Amniotic stem cell (primary cell): ENCODE measurements at regions not wholly inside any gene's neighbourhood (a gene's known extent, or its start where the extent isn't known, plus 50 kb on each side); places are given as distances from the start of the nearest gene placed in this dataset.

Experiments used
- DNase-seq: peaks from one replicate; lab custom pipeline; 2025; lab: John Stamatoyannopoulos, UW

DNA sequence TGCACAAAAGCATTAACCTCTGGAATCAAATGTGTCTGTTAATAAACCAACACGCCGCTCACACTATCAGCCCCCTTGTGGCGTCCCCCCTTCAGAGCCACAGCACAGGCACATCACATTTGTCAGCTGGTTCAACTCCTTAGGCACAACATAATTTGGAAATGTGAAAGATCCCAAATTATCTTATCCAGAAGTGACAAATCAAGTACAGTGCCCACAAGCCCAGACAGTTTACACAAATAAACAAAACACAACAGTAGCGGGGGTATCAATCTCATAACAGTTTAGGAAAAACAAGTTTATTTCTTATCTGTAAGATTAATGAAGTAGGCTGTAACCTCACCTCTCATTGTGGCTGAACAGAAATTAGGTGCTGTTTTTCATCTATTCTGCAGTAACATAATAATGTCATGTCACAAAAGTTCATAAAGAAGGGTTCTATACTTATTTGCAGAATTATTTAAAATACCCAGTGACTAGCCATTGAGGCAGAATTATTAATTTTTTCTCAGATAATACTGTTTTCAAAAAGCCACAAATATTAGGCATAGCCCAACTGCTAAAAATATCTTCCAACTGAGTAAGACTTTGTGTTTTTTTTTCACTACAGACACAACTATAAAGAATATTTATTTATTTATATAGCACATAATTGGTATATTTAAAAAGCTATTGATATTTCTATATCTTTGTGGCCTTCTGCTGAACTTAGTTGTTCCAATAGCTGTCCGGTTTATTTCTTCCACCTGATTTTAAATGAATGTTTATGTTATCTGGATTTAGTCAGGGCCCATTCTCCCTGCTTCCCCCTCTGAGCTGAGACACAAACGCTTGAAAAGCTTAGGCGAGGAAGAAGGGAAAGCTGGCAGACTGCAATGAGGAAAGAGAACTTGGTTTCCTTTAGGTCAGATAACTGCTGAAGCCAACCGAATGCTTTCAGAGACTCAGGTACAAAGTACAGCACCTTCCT lies 214.7 kb downstream of the QDPR start:
- no peak for DNase-seq

DNA sequence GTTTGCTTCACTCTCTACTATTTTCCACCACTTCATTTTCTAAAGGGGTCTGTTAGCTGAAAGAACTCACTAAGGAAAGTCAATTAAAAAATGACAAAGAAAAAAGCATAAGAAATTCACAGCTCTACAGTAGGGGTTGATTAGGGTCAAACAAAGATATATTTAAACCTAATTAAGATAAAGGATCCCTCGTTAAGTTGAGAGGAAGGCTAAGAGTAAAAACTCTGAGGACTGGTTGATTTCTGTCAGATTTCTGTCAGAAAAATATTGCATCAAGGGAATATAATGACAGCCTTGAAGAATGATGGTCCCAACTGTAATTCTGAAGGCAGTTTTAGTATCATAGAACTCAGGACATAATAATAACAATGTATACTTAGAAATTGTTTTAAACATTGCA lies 218.0 kb downstream of the QDPR start:
- no peak for DNase-seq

DNA sequence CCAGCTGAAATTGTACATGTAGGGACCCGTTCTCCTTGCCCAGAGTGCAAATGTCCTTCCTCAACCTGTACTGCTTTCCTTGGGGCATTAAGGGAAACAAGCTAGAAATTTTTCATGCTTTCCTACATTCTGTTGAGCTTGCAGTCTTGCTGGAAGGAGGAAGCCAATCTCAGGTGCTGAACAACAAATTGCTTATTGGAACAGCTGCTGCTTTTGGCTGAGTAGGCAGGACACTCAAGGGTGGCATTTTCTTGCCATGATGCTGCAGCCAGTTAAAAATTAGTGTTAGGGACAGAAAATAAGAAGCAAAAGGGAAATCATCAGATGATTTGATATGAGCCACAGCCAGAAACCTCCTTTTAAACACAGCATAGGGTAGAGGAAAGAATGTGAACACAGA lies 223.7 kb downstream of the QDPR start:
- no peak for DNase-seq

DNA sequence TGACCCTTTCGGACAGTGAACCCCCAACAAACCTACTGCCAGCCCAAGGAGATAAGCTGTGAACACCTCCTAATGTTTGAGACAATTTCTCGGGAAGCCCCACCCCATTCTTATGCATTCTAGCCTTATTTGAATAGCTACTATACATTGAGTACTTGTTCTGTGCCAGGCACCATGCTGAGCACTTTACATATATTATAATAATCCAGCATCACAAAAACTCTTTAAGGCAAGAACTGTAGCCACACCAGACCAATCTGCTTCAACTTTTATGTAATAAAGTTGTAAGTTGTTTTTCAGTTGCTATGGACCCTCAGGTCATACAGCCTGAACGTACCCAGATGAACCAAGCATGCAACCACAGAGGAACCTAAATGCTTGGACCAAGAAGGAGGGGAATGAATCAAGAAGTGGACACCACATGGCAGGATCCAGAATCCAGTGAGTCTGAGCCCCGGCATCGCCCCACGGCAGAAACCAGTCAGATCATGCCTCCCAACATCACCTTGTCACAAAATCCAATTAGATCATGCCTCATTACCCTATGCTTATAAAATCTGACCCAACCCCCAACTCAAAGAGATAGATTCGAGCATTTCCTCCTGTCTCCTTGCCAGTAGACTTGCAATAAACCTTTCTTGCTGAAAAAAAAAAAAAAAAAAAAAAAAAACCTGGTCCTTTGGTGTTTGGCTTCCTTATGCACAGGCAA lies 225.0 kb downstream of the QDPR start:
- DNase-seq = no peak

DNA sequence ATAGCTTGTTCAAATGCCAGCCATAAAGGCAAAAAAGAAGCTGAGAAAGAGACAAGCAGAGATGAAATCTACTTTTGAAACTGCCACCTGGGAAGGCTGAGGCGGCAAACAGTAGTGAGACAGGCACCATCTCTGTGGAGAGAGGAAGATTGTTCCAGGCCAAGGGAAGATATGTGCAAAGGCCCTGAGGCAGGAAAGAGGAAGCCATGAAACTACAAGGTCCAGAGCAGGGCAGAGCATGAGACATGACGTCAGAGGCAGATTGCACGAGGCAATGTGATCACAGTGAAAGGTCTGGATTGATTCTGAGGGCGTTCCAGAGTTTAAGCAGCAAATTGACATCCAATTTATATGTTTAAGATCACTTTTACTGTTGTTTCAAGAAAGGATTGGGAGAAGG lies 226.1 kb downstream of the QDPR start:
- no peak for DNase-seq

DNA sequence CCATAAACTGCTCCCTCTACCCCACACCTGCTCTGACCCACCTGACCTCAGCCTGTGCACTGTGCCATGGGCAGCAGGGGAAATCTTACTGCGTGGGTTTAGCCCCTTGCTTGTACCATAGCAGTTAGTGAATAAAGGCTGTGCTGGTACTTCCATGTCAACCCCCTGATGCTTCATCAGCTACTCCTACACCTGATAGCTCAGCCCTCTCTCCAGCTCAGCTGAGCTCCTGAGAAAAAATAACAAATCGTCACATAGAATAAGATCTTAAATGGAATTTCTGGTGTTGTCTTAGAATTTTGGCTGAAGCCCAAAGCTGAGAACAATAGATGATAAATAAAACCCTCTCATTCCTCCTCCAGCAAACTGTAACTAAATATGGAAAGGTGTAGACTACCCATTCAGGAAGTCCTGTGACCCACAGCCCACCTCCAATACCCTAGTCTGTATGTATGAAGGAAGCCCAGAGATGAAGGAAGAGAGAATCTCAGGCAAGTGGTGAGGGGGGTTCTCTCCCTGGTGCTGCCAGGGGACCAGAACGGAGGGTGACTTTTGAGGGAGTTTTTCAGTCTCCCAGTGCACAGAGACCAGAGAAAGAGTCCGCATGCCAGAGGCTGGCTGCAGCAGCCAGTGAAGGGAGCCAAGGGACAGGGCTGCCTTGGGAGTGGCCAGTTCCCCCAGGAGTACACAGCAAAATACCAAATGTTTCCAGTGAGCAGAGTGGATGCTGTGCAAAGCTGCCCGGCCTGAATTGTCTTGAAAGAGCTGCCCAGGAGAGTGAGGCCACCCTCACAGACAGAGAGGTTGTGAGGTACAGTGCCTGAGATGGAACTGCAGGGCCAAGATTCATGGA lies 227.3 kb downstream of the QDPR start:
- DNase-seq = no peak

DNA sequence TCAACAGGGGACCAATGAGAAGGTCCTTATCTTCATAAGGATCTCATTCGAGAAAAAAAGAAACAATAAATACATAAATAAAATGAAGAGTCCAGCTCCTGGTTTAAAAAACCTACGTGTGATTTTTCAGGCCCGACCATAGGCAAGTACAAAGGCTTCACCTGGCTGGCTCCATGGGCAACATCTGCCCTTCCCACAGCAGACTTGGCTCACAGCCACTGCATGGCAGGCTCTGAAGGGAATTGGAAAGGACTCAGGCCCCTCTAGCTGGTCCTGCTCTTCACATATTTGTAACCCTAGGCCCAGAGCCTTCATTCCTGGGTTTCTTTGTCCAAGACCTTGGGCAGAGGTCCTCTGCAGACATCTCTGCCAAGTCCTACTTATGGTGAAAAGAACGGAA lies 228.1 kb downstream of the QDPR start:
- DNase-seq = no peak

DNA sequence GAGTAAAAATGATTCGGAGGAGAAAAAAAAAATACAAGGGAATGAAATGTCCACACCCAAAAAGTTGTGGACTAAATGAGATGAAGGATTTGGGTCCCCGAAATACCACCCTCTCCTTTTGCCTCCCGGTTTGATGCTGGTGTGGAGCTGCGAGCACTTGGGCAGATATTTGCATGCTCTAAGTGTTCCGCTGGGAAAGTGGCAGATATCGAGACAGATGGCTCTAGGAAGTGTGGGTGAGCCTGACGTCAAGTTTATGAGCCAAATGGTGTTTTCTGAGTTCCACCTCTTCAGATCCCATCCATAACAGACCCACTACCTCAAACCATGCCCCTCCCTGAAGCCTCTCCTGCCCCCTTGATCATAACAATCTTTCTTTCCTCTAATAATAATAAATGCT lies 228.6 kb downstream of the QDPR start:
- no peak for DNase-seq

DNA sequence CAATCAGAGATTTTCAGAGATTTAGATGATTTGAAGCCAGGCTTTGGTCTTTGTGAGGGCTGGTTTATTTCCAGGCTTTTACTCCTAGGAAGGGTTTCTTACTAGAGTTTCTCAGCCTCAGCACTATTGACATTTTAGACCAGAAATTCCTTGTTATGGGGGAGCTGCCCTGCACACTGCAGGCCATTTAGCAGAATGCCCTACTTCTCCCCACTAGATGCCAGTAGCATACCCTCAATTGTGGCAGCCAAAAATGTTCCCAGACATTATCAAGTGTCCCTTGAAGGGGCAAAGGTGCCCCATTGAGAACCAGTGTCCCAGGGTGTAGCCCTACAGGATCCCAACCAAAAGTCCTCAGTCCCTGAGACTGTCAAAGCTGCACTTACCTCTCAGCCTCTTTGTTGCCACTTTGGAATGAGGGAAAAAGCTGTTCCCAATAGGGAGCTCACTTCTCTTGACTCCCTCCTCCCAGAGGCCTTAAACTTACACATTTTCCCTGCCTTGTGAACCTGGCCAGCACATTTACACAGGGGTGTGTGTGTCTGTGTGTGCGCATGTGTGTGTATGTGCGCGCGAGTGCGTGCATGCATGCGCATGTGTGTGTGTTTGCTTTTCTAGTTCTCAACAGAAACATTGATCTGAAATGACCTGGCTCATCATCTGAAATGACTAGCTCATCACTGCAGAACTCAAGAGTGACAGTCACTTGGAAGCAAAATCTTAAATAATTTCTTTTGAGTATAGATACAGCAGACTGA lies 231.4 kb downstream of the QDPR start:
- no peak for DNase-seq

DNA sequence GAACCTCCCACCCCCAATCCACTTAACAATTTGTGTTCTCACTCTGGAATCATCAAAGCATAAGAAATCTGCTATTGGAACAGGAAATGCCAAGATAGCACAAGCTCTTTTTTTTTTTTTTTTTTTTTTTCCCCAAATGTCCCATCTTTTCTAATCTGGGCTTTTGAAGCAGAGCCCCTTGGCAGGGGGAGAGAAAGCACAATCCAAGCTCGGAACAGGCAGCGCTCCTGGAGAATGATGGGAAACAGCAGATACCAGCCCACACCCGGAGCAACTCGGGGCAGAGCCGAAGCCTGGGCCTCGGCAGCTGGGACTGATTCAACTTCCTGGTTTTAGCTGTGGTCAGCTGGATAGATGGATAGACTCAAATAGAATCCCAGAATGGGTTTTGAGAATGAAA lies 235.1 kb downstream of the QDPR start:
- DNase-seq = peak; percentile 20

DNA sequence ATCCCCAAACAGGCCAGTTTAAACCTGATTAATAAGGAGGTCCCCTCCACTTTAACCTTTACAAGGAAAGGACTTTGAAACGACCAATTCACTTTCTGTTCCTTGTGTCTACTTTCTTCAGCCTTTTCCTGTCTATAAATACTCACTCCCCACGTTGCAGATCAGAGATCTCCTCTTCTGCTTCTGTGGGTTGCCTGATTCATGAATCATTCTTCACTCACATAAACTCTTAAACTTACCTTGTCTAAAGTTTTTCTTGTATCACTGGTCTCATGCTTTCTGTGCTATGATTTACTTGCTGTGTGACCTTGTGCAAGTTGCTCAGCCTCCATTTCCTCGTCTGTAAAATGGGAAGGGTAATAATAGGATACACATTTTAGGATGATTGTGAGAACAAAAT lies 236.1 kb downstream of the QDPR start:
- no peak for DNase-seq

DNA sequence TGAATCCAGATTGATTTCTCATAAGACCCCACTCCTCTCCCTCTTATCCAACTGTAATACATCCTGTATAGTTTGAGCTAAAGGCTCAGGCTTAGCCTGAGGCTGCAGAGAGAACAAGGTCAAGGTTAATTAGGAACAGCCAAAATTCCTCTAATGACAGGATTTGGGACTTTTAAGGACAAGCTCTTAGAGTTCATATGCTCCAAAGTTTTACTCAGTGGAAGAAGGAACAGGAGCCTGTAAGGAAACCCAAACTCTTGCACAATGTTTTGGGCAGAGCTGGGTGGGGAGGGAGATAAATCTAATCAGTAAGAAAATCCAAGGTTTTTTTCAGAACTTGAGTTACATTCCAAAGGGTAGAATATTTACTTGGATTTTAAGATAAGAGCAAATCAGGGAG lies 238.8 kb downstream of the QDPR start:
- DNase-seq = no peak

DNA sequence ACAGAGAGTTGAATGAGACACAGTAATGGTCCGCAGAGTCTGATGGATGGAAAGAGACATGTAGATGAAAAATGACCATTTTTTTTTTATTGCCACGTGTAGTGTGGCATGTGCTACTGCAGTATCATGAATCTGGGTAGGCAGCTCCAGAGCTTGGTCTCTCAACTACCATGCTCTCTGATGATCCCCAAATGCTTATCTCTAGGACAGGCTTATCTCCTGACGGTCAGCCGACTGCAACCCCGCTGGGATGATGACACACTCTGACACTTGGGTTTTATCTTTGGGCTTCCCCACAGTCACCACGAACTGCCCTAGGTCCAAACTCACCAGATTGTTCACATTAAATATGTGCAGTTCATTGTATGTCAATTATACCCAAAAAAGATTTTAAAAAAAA lies 239.7 kb downstream of the QDPR start:
- no peak for DNase-seq

DNA sequence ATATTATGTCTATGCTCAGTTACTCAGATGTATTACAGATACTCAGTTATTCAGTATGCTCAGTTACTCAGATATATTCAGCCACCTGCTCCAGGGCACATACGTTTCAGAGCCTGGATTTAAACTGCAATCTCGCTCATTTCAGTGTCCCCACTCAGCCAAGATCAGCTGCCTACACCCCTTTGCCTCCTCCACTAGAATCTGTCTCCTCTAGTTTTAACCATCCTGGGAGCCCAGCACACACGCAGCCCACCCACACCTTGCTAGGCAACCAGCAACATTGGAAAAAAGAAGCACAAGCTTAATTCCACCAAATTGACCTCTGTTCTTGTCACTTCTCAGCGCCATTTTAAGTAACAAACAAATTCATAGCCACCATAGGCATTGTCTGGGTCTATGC lies 246.2 kb downstream of the QDPR start:
- DNase-seq = no peak

DNA sequence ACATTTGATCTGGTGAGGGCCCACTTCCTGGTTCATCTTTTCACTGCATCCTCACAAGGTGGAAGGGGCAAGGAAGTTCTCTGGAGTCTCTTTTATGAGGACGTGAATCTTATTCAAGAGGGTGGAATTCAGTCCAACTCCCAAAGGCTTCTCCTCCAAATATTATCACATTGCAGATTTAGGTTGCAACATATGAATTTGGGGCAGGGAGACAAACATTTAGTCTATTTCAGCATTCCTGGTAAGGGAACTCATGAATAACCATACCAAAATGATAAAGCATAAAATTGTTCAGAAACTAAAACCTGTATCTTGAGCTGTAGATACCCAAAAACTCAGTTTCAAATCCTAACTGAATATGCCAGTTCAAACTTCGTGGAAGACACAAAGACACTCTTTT lies 246.8 kb downstream of the QDPR start:
- DNase-seq = no peak

DNA sequence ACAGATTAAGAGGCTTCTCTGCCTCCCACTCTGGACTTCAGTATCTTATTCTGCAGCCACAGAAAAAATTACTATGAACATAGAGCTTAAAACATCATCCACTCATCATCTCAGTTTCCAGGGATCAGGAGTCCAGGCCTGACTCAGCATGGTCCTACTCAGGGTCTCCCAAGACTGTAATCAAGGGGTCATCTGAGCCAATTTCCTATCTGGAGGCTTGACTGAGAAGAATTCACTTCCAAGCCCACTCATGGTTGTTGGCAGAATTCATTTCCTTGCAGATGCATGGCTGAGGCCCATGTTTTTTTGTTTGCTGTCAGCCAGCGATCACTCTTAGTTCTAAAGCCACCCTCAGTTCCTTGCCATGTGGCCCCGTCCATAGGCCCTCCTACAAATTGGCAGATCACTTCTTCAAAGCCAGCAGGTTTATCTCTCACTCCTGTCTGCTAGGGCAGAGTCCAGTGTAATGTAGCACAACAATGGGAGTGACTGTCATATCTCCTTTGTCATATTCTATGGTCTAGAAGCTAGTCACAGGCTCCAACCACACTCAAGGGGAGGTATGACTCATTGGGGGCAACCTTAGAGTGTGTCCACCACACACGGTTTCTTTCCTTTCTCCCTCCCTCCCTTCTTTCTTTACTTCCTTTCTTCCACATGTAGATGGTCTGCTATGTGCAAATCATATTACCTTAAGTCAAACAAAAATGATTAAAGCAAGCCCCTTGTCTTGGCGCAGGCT lies 251.6 kb downstream of the QDPR start:
- DNase-seq = no peak

DNA sequence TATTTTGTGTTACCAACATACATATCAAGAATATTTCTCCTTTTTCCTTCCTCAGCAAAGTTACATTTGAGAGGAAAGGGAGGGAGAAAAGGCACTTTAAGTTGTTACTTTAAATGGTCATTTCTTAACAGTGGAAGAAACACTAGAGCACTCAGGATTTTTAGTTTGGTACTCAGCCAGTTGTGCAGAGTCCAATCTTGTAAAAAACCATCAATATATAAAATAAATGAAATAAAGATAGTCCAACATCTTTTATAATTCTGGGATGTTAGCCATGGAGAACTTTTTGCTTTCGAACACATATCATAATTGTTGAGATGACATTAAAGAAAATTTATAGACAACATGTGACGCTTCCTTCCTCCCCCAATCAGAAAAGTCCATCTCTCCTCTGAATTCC lies 253.8 kb downstream of the QDPR start:
- DNase-seq = no peak

DNA sequence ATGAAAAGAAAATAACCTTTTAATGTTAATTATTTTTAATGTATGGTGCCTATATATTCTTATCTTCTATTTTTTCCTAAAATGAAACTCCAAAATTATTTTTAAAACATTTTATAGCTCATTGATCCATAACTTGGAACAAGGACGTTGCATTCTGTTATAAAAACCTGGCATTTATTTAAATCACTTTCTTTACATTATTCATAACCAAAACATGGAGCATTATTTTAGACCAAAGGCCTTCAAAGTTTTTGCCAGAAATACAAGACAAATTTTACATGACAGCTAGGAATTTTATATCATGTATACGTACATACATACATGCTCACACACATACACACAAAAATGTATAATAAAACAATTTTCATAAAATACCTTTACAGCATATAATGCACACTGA lies 259.8 kb downstream of the QDPR start:
- no peak for DNase-seq

DNA sequence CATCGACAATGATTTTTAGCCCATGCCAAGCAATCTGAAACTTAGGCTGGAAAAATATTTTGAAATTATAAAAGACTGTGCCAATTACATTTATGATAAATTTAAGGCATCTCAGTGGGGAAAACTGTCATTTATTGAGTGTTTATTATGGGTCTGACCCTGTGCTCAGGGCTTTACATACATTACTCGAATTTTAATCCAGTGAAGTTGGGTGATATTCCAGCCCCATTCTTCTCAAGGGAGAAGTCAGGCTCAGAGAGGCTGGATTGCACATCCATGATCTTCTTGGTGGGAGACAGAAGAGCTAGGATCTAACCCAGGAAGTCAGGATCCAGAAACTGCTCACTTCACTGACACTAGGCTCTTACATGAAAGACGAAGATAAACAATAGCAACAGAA lies 260.8 kb downstream of the QDPR start:
- DNase-seq = no peak

DNA sequence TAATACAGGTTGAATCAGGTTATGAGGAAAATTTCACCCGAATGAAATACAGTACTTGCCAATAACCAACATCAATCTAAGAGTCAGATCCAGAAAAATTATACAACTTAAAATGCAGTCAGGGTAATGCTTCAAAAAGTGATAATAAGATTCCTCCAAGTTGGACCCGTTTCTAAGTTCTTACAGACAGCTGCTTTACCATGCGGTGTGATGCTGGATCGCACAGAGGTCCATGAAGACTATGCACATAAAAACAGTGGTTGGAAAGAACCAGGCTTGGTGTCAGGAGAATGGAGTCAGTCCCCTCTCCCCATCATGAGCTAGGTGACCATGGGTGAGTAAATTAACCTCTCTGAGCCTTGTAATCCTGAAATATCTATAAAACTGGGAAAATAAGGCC lies 261.3 kb downstream of the QDPR start:
- no peak for DNase-seq

DNA sequence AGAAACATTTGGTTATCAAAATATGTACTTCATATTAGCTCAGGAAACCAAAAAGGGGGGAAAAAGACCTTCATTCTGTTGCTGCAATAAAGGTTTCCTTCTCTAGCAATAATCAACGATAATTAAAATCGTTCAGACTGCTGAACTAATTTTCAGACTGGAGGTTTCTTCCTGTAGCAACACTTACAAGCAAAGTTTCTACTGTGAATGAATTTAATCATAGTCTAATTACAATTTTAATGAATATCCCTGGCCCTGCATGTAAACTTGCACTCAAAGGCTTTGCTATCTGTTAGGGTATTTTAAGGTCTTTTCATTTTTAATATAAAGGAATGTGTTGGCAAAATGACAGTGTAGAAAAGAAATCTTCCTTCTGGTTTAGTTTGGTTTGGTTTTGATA lies 265.2 kb downstream of the QDPR start:
- DNase-seq = no peak
